ENCODE measurements at regions not wholly inside any gene's neighbourhood (a gene's known extent, or its start where the extent isn't known, plus 50 kb on each side); places are given as distances from the start of the nearest gene placed in this dataset.
A peak's percentile ranks its signal among the peaks of the same experiment; 100 is the strongest.
"Not testable (repeated sequence)": the region's sequence is repeated elsewhere in the genome, so short reads cannot be mapped to it uniquely, and the experiment has no call there.

DNA sequence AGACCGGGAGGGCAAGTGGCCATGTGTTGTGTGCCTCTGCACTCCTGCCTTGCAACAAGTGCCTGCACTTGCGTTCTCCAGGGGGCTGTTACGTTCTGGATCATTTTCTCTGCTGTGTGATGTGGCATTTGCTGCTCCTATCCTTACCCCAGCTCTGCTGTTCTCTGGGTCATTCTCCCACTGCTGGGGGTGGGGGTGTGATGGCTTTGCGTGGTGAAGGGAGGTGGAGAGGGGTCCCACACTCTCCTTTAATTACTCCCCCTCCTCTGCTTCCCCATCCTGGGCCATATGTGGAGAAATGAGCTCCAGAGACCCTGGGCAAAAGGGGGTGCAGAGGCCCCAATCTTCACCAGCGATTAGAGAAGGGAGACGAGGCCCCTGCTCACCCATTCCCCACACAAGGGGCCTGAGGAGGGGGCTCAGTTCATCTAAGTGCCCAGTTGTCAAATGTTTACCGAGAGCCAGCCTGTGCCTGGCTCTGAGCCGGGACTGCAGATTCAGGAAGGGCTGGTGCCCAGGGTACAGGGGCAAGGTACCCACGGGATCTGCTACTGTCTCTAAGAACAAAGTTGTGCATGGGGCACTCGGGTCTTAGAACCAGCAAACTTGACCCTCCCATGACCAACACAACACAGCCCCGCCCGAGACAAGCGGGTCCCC lies 355.4 kb downstream of the PTPRU start:
- DNase-seq (ENCODE audit: low spot score in 2 of 2) (peak in 1 of 2 donors; percentile 28), ATAC-seq (no peak)
- Mint-ChIP-seq H3K4me1 (peaks cover 5% of the 10 kb centered on the region), H3K9me3 (peaks cover under 1% of the 10 kb centered on the region), H3K4me3 (no peak overlapping the region), H3K36me3 (no peaks in the 10 kb centered on the region), H3K27ac (no peak overlapping the region)

DNA sequence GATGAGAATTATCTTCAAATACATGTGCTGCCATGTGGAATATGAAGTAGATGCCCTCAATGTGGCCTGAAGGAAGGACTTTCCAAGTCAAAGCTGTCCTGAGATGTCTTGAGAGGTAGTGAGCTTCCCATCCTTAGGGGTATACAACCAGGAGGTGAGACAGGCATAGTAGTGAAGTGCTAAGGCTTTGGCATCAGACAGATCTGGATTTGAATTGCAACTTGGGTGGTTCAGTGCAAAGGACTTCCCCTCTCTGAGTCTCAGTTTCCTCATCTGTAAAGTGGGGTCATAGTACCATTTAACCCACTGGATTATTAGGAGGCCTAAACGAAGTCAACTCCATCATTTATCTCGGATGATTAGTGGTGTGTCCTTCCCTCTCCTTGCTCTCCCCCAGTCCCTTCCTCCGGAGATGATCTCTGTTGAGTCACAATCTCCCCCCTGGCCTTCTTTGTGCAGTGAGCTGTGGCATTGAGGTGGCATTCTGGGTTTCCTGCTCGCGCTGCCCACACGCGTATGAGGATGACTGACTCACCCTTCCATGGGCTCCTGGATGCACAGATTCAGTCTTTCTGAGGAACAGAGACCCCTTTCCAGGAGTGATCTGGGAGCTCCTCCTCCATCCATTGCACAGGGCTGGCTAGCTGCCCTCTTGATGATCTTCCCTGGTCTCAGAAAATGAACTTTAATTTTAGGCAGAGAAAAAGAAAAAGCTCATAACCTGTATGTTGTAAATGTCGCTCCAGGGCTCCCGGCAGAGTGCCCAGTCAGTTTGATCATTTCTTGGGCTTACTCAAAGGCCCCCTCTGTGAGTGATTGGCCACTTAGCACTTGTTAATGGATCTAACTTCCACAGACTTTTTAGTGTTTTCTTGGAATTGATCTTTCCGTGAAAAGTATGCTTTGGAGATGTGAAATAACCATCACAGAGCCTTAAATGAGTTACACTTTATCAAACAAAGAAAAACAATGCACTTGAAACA lies 354.6 kb downstream of the PTPRU start:
- Mint-ChIP-seq H3K9me3 (peaks cover 2% of the 10 kb centered on the region), H3K27ac (no peak overlapping the region), H3K36me3 (no peaks in the 10 kb centered on the region), H3K4me3 (no peak overlapping the region), H3K4me1 (peaks cover 5% of the 10 kb centered on the region)
- no peak for ATAC-seq
- no peak for DNase-seq (ENCODE audit: low spot score in 2 of 2)

DNA sequence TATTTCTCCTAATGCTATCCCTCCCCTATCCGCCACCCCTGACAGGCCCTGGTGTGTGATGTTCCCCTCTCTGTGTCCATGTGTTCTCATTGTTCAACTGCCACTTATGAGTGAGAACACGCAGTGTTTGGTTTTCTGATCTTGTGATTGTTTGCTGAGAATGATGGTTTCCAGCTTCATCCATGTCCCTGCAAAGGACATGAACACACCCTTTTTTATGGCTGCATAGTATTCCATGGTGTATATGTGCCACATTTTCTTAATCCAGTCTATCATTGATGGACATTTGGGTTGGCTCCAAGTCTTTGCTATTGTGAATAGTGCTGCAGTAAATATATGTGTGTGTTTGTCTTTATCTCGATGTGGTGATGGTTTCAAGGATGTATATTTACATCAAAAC lies 353.4 kb downstream of the PTPRU start:
- H3K27ac Mint-ChIP-seq; DNase-seq (ENCODE audit: low spot score in 2 of 2); H3K4me1 Mint-ChIP-seq; H3K9me3 Mint-ChIP-seq; H3K4me3 Mint-ChIP-seq; ATAC-seq; H3K36me3 Mint-ChIP-seq: not testable (repeated sequence)

DNA sequence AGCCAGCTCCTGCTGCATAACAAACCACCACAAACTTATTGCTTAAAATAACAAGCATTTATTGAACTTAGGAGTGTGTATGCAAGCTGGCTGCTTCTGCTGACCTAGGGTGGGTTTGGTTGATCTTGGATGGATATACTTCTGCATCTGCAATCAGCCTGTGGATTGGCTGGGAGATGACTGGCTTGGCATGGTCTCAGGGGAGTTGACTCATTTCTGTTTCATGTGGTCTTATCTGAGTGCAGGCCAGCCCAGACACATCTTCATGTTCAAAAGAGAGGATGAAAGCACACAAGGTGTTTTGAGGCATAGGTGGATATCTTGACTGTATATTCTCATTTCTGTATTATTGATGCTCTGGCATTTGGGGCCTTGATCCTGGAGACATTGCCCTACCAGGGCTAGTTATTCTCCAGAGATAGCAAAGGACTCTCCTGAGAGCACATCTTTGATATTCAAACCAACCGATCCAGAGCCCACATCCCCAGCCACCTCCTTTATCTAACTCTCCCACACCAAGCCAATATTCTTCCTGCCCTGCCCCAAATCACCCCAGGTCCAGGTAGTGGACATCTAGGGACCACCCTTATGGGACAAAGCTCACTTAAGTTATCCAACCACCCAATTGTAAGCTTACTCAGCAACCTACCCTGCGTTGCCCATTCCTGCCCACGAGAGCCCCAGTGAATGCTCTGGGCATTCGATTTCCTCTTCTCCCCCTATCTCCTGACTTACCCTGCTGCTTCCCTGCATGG lies 350.8 kb downstream of the PTPRU start:
- H3K4me1 Mint-ChIP-seq, result no peaks in the 10 kb centered on the region
- no peak overlapping the region for H3K27ac Mint-ChIP-seq
- no peak for DNase-seq (ENCODE audit: low spot score in 2 of 2)
- no peaks in the 10 kb centered on the region for H3K36me3 Mint-ChIP-seq
- H3K4me3 Mint-ChIP-seq, result no peak overlapping the region
- ATAC-seq, result no peak
- peaks cover 2% of the 10 kb centered on the region for H3K9me3 Mint-ChIP-seq

DNA sequence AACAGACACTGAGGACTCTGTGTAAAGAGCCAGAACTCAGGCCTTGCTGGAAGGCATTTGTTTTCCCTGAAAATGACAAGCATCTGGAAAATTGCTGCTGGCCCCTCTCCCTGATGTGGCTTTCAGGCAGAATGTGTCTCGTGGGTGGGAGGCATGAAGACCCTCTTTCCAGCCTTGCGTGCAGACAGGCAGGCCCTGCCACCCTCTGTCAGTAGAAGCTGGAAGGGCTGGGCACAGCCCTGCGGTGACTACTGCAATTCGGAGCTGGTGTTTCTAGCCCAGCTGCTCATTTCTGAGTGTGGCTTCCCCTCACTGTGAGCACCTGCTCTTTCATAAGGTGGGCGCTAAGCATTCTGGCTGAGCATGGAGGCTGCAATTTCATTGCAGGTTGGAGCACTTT lies 349.9 kb downstream of the PTPRU start:
- Mint-ChIP-seq H3K9me3 (peaks cover 2% of the 10 kb centered on the region), H3K4me3 (no peak overlapping the region), H3K4me1 (no peaks in the 10 kb centered on the region), H3K27ac (no peak overlapping the region), H3K36me3 (no peaks in the 10 kb centered on the region)
- DNase-seq (ENCODE audit: low spot score in 2 of 2) (no peak), ATAC-seq (no peak)

DNA sequence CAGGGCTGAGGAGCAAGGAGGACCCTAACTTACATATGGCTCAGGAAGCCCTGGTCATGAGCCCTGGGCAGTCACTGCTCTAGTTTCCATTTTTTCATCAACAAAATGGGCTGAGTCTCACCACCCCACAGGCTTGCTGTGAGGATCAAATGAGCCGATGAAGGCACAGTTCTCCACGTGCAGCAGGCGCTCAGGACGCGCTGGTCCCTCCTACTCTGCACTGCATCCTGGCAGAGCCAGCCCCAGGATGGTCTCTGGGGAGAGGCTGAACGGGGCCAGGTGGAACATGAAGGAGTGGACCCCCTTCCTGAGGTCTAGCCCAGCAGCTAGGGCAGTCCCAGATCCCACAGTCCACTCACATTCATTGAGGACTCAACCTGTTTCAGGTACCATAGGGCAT lies 349.3 kb downstream of the PTPRU start:
- Mint-ChIP-seq H3K4me1 (no peaks in the 10 kb centered on the region), H3K9me3 (peaks cover 2% of the 10 kb centered on the region), H3K4me3 (no peak overlapping the region), H3K36me3 (no peaks in the 10 kb centered on the region), H3K27ac (no peak overlapping the region)
- ATAC-seq (no peak), DNase-seq (ENCODE audit: low spot score in 2 of 2) (no peak)

DNA sequence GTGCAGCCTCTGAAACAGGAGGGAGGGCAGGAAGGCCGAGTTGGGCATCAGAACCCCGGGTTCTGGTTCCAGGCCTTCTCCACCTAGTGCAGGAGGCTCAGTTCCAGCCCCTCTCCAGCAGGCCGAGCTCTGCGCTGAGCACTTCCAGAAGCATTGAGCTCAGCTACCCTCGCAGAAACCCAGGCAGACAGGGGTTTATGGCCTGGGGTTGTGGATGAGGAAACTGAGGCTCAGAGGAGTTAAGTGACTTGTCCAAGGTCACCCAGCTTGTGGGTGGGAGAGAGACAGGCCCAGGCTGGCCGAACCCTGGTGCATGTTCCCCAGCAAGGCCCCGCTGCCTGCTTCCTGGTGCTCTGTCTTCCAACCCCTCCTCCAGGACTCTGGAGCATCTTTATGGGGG lies 348.9 kb downstream of the PTPRU start:
- Mint-ChIP-seq H3K36me3 (no peaks in the 10 kb centered on the region), H3K9me3 (peaks cover 2% of the 10 kb centered on the region), H3K4me1 (no peaks in the 10 kb centered on the region), H3K4me3 (no peak overlapping the region), H3K27ac (no peak overlapping the region)
- DNase-seq (ENCODE audit: low spot score in 2 of 2) (no peak), ATAC-seq (no peak)

DNA sequence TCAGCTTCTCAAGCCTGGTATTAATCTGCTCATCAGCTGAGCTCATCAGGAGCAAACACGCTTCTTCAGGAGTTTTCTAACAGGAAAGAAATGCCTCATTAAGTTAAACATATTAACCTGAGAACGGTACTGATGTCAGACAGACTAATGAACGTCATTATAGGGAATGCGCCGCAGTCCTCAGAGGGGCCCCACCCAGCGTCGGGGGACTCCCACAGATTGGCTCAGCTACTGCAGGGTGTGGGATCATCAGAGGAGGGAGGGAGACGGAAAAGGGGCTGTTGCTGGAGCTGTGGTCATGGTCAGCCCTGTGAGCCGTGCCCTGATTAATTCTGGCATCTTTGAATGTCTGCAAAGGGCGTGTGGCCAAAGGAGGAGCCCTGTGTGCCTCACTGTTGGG lies 348.5 kb downstream of the PTPRU start:
- Mint-ChIP-seq H3K4me1 (no peaks in the 10 kb centered on the region), H3K9me3 (peaks cover 2% of the 10 kb centered on the region), H3K4me3 (no peak overlapping the region), H3K27ac (no peak overlapping the region), H3K36me3 (no peaks in the 10 kb centered on the region)
- no peak for DNase-seq (ENCODE audit: low spot score in 2 of 2)
- no peak for ATAC-seq

DNA sequence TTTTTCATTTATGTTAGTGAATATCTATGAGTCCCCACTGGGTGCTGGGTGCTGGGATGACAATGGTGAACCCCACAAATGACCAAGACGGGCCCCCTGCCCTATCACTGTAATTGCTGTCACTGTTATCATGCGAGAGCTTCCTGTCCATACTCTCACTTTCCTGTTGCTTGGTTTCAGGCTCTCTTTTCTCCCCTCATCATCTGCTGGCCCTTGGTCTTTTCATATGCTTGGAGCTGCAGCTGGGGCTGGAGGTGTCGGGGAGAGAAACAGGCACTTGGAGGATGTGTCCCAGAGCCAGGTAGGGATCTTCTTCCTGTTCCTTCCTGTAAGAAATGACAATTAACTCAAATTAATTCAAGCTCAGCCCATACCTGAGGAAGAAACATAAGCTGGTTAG lies 348.0 kb downstream of the PTPRU start:
- DNase-seq (ENCODE audit: low spot score in 2 of 2) (no peak), ATAC-seq (no peak)
- no peaks in the 10 kb centered on the region for H3K36me3 Mint-ChIP-seq
- peaks cover 2% of the 10 kb centered on the region for H3K9me3 Mint-ChIP-seq
- no peak overlapping the region for H3K4me3 Mint-ChIP-seq
- H3K4me1 Mint-ChIP-seq, result no peaks in the 10 kb centered on the region
- H3K27ac Mint-ChIP-seq, result no peak overlapping the region

DNA sequence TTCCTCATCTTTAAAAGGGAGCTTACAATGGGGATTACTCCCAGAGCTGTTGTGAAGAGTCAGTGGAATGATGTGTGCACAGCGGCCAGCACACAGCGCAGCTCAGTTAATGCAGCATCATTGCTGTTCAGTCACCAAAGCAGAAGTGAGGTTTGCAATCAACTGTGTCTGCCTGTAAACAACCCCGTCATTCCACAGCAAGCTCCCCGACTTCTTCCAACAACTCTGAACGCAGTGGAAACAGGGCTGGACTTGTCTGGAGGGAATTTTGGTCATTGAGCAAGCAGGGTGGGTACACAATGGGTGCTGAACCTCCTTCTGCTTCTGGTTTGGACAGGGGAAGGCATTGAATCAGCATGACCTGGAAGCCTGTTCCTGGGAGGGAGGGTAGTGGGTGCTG lies 347.4 kb downstream of the PTPRU start:
- H3K36me3 Mint-ChIP-seq, result no peaks in the 10 kb centered on the region
- no peak overlapping the region for H3K27ac Mint-ChIP-seq
- no peak overlapping the region for H3K4me3 Mint-ChIP-seq
- no peak for ATAC-seq
- DNase-seq (ENCODE audit: low spot score in 2 of 2), result no peak
- H3K4me1 Mint-ChIP-seq, result no peaks in the 10 kb centered on the region
- H3K9me3 Mint-ChIP-seq, result peaks cover 2% of the 10 kb centered on the region

DNA sequence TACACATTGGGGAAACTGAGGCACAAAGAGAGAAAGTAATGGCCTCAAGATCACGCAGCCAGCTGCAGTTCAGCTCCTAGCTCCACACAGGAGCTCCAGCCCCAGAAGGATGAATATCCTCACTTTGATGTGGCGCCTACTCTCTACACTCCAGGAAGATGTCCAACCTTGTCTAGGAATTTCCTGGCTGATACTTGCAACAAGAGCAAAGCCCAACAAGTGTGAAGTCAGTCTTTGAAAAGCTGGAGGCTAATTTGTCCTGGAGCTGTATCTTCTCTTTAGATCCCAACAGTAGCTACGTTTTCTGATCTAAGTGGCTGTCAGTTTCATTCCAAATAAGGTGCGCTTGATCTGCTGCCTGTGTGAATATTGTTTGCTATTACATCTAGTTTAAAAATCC lies 344.9 kb downstream of the PTPRU start:
- H3K27ac Mint-ChIP-seq, result no peak overlapping the region
- DNase-seq (ENCODE audit: low spot score in 2 of 2), result no peak
- H3K4me1 Mint-ChIP-seq, result no peaks in the 10 kb centered on the region
- no peaks in the 10 kb centered on the region for H3K36me3 Mint-ChIP-seq
- no peak for ATAC-seq
- H3K4me3 Mint-ChIP-seq, result no peak overlapping the region
- no peaks in the 10 kb centered on the region for H3K9me3 Mint-ChIP-seq

DNA sequence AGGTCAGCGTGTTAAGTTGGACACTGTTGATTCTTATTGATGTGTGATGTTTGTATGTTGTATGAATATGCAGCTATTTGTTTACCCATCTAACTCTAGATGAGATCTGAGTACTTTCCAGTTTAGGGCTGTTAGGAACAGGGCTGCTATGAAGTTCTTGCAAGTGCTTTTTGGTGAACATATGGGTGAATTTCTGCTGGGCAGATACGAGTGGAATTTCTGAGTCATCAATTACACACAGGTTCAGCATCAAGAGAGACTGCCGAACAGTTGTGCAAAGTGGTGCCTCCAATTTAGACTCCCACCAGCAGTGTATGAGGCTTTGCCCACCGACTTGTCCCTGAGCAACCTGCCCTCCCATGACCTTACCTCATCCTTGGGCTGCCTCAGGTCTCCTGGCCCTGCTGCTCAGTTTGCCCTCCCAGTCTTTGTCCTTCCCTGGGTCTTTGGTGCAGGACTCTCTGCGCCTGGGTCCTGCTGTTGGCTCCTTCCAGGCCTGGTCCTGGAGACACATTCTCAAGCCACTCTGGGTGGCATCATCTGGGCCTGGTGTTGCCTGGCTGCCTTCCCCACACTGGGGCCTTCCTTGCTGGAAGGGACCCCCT lies 343.6 kb downstream of the PTPRU start:
- no peak overlapping the region for H3K4me3 Mint-ChIP-seq
- H3K9me3 Mint-ChIP-seq, result no peaks in the 10 kb centered on the region
- ATAC-seq (peak; percentile 17), DNase-seq (ENCODE audit: low spot score in 2 of 2) (no peak)
- no peaks in the 10 kb centered on the region for H3K4me1 Mint-ChIP-seq
- no peak overlapping the region for H3K27ac Mint-ChIP-seq
- H3K36me3 Mint-ChIP-seq, result no peaks in the 10 kb centered on the region

DNA sequence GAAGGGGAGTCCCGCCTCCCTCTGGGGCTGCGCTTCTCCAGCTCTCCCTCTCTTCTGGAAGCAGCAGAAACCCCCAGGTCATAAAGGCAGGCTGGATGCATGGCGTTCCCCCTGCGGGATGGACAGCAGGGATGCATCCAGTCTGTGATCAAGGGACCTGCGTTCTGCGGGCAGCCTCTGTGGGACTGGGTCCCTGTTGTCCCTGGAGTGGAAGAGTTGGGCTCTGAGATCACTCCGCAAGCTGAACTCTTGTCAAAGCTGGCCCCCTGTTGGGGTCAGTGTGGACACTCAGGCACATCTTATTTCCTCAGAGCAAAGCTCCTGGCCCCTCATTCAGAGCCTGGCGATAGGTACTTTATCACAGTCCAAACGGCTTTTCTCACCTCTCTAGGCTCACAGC lies 341.2 kb downstream of the PTPRU start:
- DNase-seq (ENCODE audit: low spot score in 2 of 2), result no peak
- Mint-ChIP-seq H3K4me3 (no peak overlapping the region), H3K4me1 (no peaks in the 10 kb centered on the region), H3K9me3 (no peaks in the 10 kb centered on the region), H3K36me3 (no peaks in the 10 kb centered on the region), H3K27ac (no peak overlapping the region)
- ATAC-seq, result no peak

DNA sequence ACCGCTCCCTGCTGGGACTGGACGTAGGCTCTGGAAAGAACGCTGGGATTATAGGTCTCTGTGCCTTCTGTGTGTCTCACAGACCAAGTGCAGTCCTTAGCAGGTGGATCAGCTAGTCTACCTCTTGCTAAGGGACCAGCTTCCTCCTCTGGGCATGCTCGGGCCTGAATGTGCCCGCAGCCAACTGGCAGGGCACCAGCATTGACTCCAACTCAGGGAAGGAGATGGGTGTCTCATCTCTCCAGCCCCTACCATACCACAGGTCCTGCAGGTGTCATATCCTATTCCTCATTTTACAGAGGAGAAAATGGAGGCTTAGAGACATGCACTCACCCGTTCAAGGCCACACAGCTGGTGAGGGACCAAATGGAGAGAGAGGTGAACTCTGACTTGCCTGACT lies 340.2 kb downstream of the PTPRU start:
- Mint-ChIP-seq H3K27ac (no peak overlapping the region), H3K9me3 (no peaks in the 10 kb centered on the region), H3K4me3 (no peak overlapping the region), H3K4me1 (no peaks in the 10 kb centered on the region), H3K36me3 (no peaks in the 10 kb centered on the region)
- DNase-seq (ENCODE audit: low spot score in 2 of 2) (no peak), ATAC-seq (no peak)

DNA sequence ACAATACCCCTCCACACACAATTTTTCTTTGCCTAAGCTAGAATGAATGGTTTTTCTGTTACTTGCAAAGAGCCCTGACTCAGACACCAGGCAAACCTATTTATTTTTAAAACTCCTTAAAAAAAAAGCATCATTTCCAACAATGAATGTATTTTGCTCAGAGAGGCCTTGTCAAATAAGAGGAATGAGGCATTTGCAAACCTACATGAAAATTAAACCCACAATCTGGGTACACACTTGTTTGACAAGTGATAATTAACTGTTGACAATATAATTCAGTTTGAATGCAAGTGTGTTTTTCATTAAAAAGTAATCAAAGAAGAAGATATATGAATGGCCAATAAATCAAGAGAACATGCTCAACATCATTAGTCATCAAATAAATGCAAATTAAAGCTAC lies 339.5 kb downstream of the PTPRU start:
- H3K36me3 Mint-ChIP-seq, result no peaks in the 10 kb centered on the region
- no peaks in the 10 kb centered on the region for H3K4me1 Mint-ChIP-seq
- H3K4me3 Mint-ChIP-seq, result no peak overlapping the region
- no peak for ATAC-seq
- no peaks in the 10 kb centered on the region for H3K9me3 Mint-ChIP-seq
- no peak for DNase-seq (ENCODE audit: low spot score in 2 of 2)
- no peak overlapping the region for H3K27ac Mint-ChIP-seq
